Naive thymus-derived CD4-positive, alpha-beta T cell (primary cell): ENCODE measurements at regions not wholly inside any gene's neighbourhood (a gene's known extent, or its start where the extent isn't known, plus 50 kb on each side); places are given as distances from the start of the nearest gene placed in this dataset.

ENCODE experiments used
- ATAC-seq: fragments of 150-1000 bp; cut with Tn5 transposase; 2 replicates; pipeline ENCODE4 v1.10.0; 2021; ENCODE audit warnings: mild to moderate bottlenecking, moderate library complexity
- CTCF ChIA-PET: fragments of 350-600 bp; sonication (Branson Sonifier 250); formaldehyde crosslinking; loops from one replicate; lab custom pipeline; 2021; ENCODE audit warnings: antibody characterized with exemption; lab: Charles Lee
- POLR2A ChIA-PET: fragments of 350-600 bp; sonication (Branson Sonifier 250); formaldehyde crosslinking; loops from one replicate; lab custom pipeline; 2021; ENCODE audit warnings: antibody characterized with exemption, inconsistent platforms; lab: Charles Lee
- DNase-seq, 9 donors: peaks; one replicate each; pipeline versions ENCODE4 v3.0.0 to v3.0.0-alpha.2; 2020 to 2022; ENCODE audit warnings: mixed read lengths in 1 of 9
- H3K27ac ChIP-seq: one replicate; pipeline ENCODE4 v1.7.0; 2013; ENCODE audit warnings: mild to moderate bottlenecking, low read depth, low read length, moderate library complexity
- H3K27me3 ChIP-seq, 2 donors: one replicate each; pipeline ENCODE4 v1.7.0; 2013; ENCODE audit warnings: low read length in 2 of 2, mild to moderate bottlenecking in 2 of 2, moderate library complexity in 2 of 2; ENCODE audit not compliant: control insufficient read depth in 2 of 2, insufficient read depth in 2 of 2
- H3K36me3 ChIP-seq, 3 experiments: 1 replicate in 2 of 3; 2 replicates in 1 of 3; pipeline ENCODE4 v1.7.0; 2013; ENCODE audit warnings: low read length in 3 of 3, mild to moderate bottlenecking in 3 of 3, moderate library complexity in 1 of 3; ENCODE audit not compliant: insufficient read depth in 3 of 3, control insufficient read depth in 2 of 3
- H3K4me1 ChIP-seq, 2 donors: one replicate each; pipeline ENCODE4 v1.7.0; 2013; ENCODE audit warnings: low read length in 2 of 2, mild to moderate bottlenecking in 2 of 2, moderate library complexity in 1 of 2; ENCODE audit not compliant: control insufficient read depth in 2 of 2, insufficient read depth in 2 of 2
- H3K4me3 ChIP-seq: 2 replicates; pipeline ENCODE4 v1.7.0; 2013; ENCODE audit warnings: mild to moderate bottlenecking, low read length
- H3K9me3 ChIP-seq, 3 experiments: 1 replicate in 2 of 3; 2 replicates in 1 of 3; pipeline ENCODE4 v1.7.0; 2013; ENCODE audit warnings: low read length in 3 of 3; ENCODE audit not compliant: control insufficient read depth in 2 of 3
- H3K27ac Mint-ChIP-seq, 9 donors: one replicate each; pipeline ENCODE4 v1.8.0; 2020 to 2022; ENCODE audit warnings: mixed read lengths in 9 of 9, mild to moderate bottlenecking in 8 of 9, moderate library complexity in 5 of 9, inconsistent platforms in 2 of 9
- H3K27me3 Mint-ChIP-seq, 5 donors: one replicate each; pipeline ENCODE4 v1.8.0; 2021 to 2022; ENCODE audit warnings: mixed read lengths in 5 of 5, mild to moderate bottlenecking in 1 of 5
- H3K36me3 Mint-ChIP-seq, 5 donors: one replicate each; pipeline ENCODE4 v1.8.0; 2020 to 2022; ENCODE audit warnings: mixed read lengths in 5 of 5, mild to moderate bottlenecking in 3 of 5, inconsistent platforms in 1 of 5
- H3K4me1 Mint-ChIP-seq, 7 donors: one replicate each; pipeline ENCODE4 v1.8.0; 2020 to 2022; ENCODE audit warnings: mixed read lengths in 7 of 7, mild to moderate bottlenecking in 3 of 7, inconsistent platforms in 1 of 7
- H3K4me3 Mint-ChIP-seq, 10 donors: one replicate each; pipeline ENCODE4 v1.8.0; 2020 to 2022; ENCODE audit warnings: mild to moderate bottlenecking in 10 of 10, mixed read lengths in 10 of 10, moderate library complexity in 6 of 10, inconsistent platforms in 2 of 10
- H3K9me3 Mint-ChIP-seq, 11 donors: one replicate each; pipeline ENCODE4 v1.8.0; 2020 to 2022; ENCODE audit warnings: mixed read lengths in 11 of 11, mild to moderate bottlenecking in 4 of 11, inconsistent platforms in 1 of 11, moderate library complexity in 1 of 11
- intact Hi-C, 2 donors: fragments of 100-400 bp; cut with micrococcal nuclease; formaldehyde crosslinking; loops; one replicate each; pipeline ENCODE4 v1.15.1; 2023

DNA sequence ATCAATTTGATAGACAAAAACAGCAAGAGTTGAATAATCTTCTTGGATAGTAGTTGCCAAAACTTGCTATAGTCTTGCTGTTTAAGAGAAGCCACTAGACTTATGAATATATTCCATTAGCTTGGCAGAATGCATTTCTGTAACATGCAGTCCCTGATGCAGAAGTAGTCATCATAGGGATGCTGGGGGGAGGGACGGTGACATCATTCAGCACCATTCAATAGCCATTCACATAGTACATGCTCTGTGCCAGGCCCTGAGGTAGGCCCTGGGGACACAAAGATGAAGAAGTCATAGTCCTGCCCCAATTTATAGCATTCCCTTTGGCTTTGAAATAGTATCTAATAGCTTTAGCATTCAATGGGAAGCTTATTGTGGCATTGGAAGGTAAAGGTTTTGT lies 185.5 kb upstream of the AFF2 start:
- no peak for ATAC-seq
- Histone ChIP-seq H3K36me3 (no peaks in the 10 kb centered on the region), H3K27me3 (no peaks in the 10 kb centered on the region), H3K4me1 (peaks cover 16 to 19% of the 10 kb centered on the region in 2 donors), H3K4me3 (no peak overlapping the region), H3K27ac (no peak overlapping the region), H3K9me3 (no peaks in the 10 kb centered on the region)
- H3K4me1 Mint-ChIP-seq, result peaks cover 10 to 42% (median 31%) of the 10 kb centered on the region in 7 donors
- H3K27ac Mint-ChIP-seq, result no peak overlapping the region
- no peaks in the 10 kb centered on the region for H3K9me3 Mint-ChIP-seq
- ChIA-PET POLR2A (no interaction called here), CTCF (no interaction called here)
- intact Hi-C loops, result loop anchor here in 1 of 2 donors (5.0 kb wide), 1 partner anchor 43 kb away; no protein-coding TSS in a partner anchor
- H3K27me3 Mint-ChIP-seq, result no peaks in the 10 kb centered on the region
- no peak for DNase-seq
- H3K4me3 Mint-ChIP-seq, result no peak overlapping the region
- peaks cover 0 to 15% (median 0%) of the 10 kb centered on the region in 5 donors for H3K36me3 Mint-ChIP-seq

- POLR2A ChIA-PET, result interaction anchor here (0.6 kb wide), 1 partner anchor 17 kb away, joined by 3 read pairs; no protein-coding TSS in a partner anchor
- no peak overlapping the region for H3K4me3 Mint-ChIP-seq
These were observed 184.0 kb upstream of the AFF2 start for GRCh38 chrX:148316446-148316845.

GRCh38 chrX:148322906-148323305 lies 177.5 kb upstream of the AFF2 start:
- peaks cover 0 to 16% (median 0%) of the 10 kb centered on the region in 11 donors for H3K9me3 Mint-ChIP-seq
- H3K4me1 Mint-ChIP-seq, result peaks cover 0 to 5% (median 0%) of the 10 kb centered on the region in 7 donors
- ATAC-seq, result no peak
- Histone ChIP-seq H3K36me3 (no peaks in the 10 kb centered on the region), H3K4me1 (no peaks in the 10 kb centered on the region), H3K27ac (no peak overlapping the region), H3K4me3 (no peak overlapping the region), H3K9me3 (no peaks in the 10 kb centered on the region), H3K27me3 (no peaks in the 10 kb centered on the region)
- CTCF ChIA-PET, result interaction anchor here (0.6 kb wide), 1 partner anchor 280 kb away, joined by 3 read pairs; no protein-coding TSS in a partner anchor
- no peak for DNase-seq
- no peak overlapping the region for H3K27ac Mint-ChIP-seq
- intact Hi-C loops, result no loop called here
- POLR2A ChIA-PET, result no interaction called here
- no peaks in the 10 kb centered on the region for H3K27me3 Mint-ChIP-seq
- peaks cover 0 to 16% (median 0%) of the 10 kb centered on the region in 5 donors for H3K36me3 Mint-ChIP-seq
- H3K4me3 Mint-ChIP-seq, result no peak overlapping the region

More at GRCh38 chrX:148316446-148316845, 184.0 kb upstream of the AFF2 start:
- intact Hi-C loops, result no loop called here
- DNase-seq (no peak), ATAC-seq (no peak)
- no peak overlapping the region for H3K27ac ChIP-seq
- no peaks in the 10 kb centered on the region for H3K36me3 ChIP-seq
- no peaks in the 10 kb centered on the region for H3K27me3 ChIP-seq
- no peaks in the 10 kb centered on the region for H3K27me3 Mint-ChIP-seq
- H3K4me1 ChIP-seq, result peaks cover 5 to 7% of the 10 kb centered on the region in 2 donors
- no peak overlapping the region for H3K4me3 ChIP-seq
- CTCF ChIA-PET, result interaction anchor here (0.6 kb wide), 1 partner anchor 143 kb away, joined by 3 read pairs; no protein-coding TSS in a partner anchor
- peaks cover 0 to 20% (median 0%) of the 10 kb centered on the region in 5 donors for H3K36me3 Mint-ChIP-seq
- H3K27ac Mint-ChIP-seq, result no peak overlapping the region
- no peaks in the 10 kb centered on the region for H3K9me3 ChIP-seq
- H3K9me3 Mint-ChIP-seq, result peaks cover 0 to 6% (median 0%) of the 10 kb centered on the region in 11 donors
- H3K4me1 Mint-ChIP-seq, result peaks cover 8 to 27% (median 17%) of the 10 kb centered on the region in 7 donors

DNA sequence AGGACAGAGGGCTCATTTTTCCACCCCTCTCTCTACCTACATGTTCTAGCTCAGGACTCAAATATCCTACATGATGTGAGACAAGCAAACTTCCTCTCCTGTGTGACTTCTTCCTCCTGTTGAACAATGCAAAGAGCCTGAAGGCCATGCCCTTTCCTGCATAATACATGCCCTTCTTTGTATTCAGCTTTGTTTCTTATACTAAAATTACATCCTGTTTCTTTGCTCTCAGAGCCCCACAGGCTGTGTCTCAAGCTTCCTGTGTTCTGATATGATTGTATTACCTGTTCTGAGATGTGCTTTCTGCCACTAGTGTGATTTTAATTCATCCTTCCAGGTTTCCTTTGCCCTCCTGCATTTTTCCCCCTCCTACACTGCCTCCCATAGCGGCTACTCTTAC lies 166.4 kb upstream of the AFF2 start:
- Mint-ChIP-seq H3K27ac (peak overlapping the region; percentile 85 to 98 (median 92)), H3K4me3 (peak overlapping the region; percentile 18 to 81 (median 70)), H3K9me3 (peaks cover 0 to 17% (median 0%) of the 10 kb centered on the region in 11 donors), H3K27me3 (no peaks in the 10 kb centered on the region), H3K4me1 (peaks cover 17 to 93% (median 74%) of the 10 kb centered on the region in 7 donors), H3K36me3 (peaks cover 0 to 21% (median 0%) of the 10 kb centered on the region in 5 donors)
- CTCF ChIA-PET, result no interaction called here
- POLR2A ChIA-PET, result interaction anchor here (1.1 to 1.9 kb wide), 4 partner anchors 9 to 48 kb away, joined by 3 to 6 read pairs (median 4); no protein-coding TSS in a partner anchor
- Histone ChIP-seq H3K4me3 (no peak overlapping the region), H3K27ac (peak overlapping the region; percentile 58), H3K36me3 (no peaks in the 10 kb centered on the region), H3K9me3 (no peaks in the 10 kb centered on the region), H3K27me3 (no peaks in the 10 kb centered on the region), H3K4me1 (peaks cover 11 to 45% of the 10 kb centered on the region in 2 donors)
- DNase-seq (peak in 7 of 9 donors; percentile 8 to 72 (median 47)), ATAC-seq (peak; percentile 73)
- intact Hi-C loops, result loop anchor here (1.0 to 2.0 kb wide), 4 partner anchors 24 to 167 kb away; partner anchors contain the start of gene AFF2 (in 1 of the 2)

DNA sequence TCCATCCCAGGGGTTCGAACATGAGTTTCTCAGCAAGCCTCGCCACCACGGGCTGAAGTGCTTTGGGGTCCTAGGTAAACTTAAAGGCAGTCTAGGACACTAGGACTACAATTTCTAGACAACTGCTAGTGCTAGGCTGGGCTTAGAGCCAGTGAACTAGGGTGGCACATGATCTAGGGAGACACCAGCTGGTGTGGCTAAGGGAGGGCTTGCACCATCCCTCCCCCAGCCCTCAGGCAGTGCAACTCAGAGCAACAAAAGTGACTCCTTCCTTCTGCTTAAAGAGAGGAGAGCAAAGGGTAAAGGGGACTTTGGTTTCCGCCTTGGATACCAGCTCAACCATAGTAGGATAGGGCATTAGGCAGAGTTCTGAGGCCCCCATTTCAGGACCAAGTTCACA lies 162.5 kb upstream of the AFF2 start:
- Mint-ChIP-seq H3K27ac (peak overlapping the region in 3 of 9 donors; percentile 33 to 71 (median 37)), H3K27me3 (no peaks in the 10 kb centered on the region), H3K4me1 (peaks cover 27 to 99% (median 94%) of the 10 kb centered on the region in 7 donors), H3K9me3 (peaks cover 0 to 27% (median 5%) of the 10 kb centered on the region in 11 donors), H3K4me3 (peak overlapping the region in 1 of 10 donors; percentile 26), H3K36me3 (peaks cover 0 to 22% (median under 1%) of the 10 kb centered on the region in 5 donors)
- H3K27ac ChIP-seq, result no peak overlapping the region
- H3K4me3 ChIP-seq, result no peak overlapping the region
- no peaks in the 10 kb centered on the region for H3K9me3 ChIP-seq
- intact Hi-C loops, result no loop called here
- H3K36me3 ChIP-seq, result no peaks in the 10 kb centered on the region
- ChIA-PET POLR2A (no interaction called here), CTCF (no interaction called here)
- peaks cover 11 to 59% of the 10 kb centered on the region in 2 donors for H3K4me1 ChIP-seq
- no peaks in the 10 kb centered on the region for H3K27me3 ChIP-seq
- DNase-seq, result no peak
- ATAC-seq, result no peak

GRCh38 chrX:148354916-148355315 lies 145.5 kb upstream of the AFF2 start:
- no peak for ATAC-seq
- no peaks in the 10 kb centered on the region for H3K27me3 Mint-ChIP-seq
- CTCF ChIA-PET, result no interaction called here
- H3K36me3 Mint-ChIP-seq, result peaks cover 0 to 3% (median 0%) of the 10 kb centered on the region in 5 donors
- POLR2A ChIA-PET, result interaction anchor here (0.7 kb wide), 1 partner anchor 8 kb away, joined by 3 read pairs; no protein-coding TSS in a partner anchor
- no peak overlapping the region for H3K4me3 Mint-ChIP-seq
- H3K36me3 ChIP-seq, result no peaks in the 10 kb centered on the region
- DNase-seq, result no peak
- H3K4me1 Mint-ChIP-seq, result peaks cover 0 to 4% (median 0%) of the 10 kb centered on the region in 7 donors
- H3K27ac ChIP-seq, result no peak overlapping the region
- H3K27ac Mint-ChIP-seq, result no peak overlapping the region
- H3K9me3 Mint-ChIP-seq, result peaks cover 0 to 15% (median 5%) of the 10 kb centered on the region in 11 donors
- intact Hi-C loops, result no loop called here
- H3K27me3 ChIP-seq, result no peaks in the 10 kb centered on the region
- no peaks in the 10 kb centered on the region for H3K9me3 ChIP-seq
- no peaks in the 10 kb centered on the region for H3K4me1 ChIP-seq
- no peak overlapping the region for H3K4me3 ChIP-seq
